ENCODE measurements at regions not wholly inside any gene's neighbourhood (a gene's known extent, or its start where the extent isn't known, plus 50 kb on each side); places are given as distances from the start of the nearest gene placed in this dataset.

- Histone ChIP-seq H3K9me2 (no peaks in the 10 kb centered on the region), H3K27ac (ENCODE audit: low read depth in 2 of 2, low read length in 1 of 2) (no peak overlapping the region), H3K9me3 (no peaks in the 10 kb centered on the region), H3K4me2 (no peak overlapping the region), H3K4me3 (ENCODE audit: low read depth in 2 of 2, low read length in 1 of 2) (no peak overlapping the region), H3K9ac (no peak overlapping the region), H3F3A (replicated peaks; ENCODE audit: insufficient read depth) (no peaks in the 10 kb centered on the region), H3K4me1 (ENCODE audit: control insufficient read depth in 1 of 2, insufficient read depth in 2 of 2, low read depth in 1 of 2, low read length in 1 of 2) (no peaks in the 10 kb centered on the region), H4K20me1 (ENCODE audit: insufficient read depth) (no peaks in the 10 kb centered on the region), H3K36me3 (replicated peaks in 1 of 2; ENCODE audit: control insufficient read depth in 1 of 2, insufficient read depth in 2 of 2, low read length in 1 of 2) (no peaks in the 10 kb centered on the region), H3K27me3 (ENCODE audit: insufficient read depth) (peaks cover 12% of the 10 kb centered on the region; the same call in 1 of the 2 replicates), H3K79me2 (ENCODE audit: insufficient read depth) (no peaks in the 10 kb centered on the region), H2AFZ (ENCODE audit: low read depth) (no peak overlapping the region)
- no peak for TF ChIP-seq RAD21 (IDR thresholded peaks at IDR 0.05; ENCODE audit: low read length)
- TF ChIP-seq, protein P1, sequence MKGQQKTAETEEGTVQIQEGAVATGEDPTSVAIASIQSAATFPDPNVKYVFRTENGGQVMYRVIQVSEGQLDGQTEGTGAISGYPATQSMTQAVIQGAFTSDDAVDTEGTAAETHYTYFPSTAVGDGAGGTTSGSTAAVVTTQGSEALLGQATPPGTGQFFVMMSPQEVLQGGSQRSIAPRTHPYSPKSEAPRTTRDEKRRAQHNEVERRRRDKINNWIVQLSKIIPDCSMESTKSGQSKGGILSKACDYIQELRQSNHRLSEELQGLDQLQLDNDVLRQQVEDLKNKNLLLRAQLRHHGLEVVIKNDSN (IDR thresholded peaks at IDR 0.05; ENCODE audit: borderline replicate concordance, low read depth), result no peak
- TF ChIP-seq MAX (IDR thresholded peaks at IDR 0.05; ENCODE audit: low read depth), result no peak
- TF ChIP-seq RCOR1 (IDR thresholded peaks at IDR 0.05; ENCODE audit: low read length), result no peak
- no peak for TF ChIP-seq RXRA (IDR thresholded peaks at IDR 0.05; ENCODE audit: borderline replicate concordance, low read depth)
- TF ChIP-seq RFX5 (IDR thresholded peaks at IDR 0.05; ENCODE audit: low read length), result no peak
- TF ChIP-seq SMC3 (IDR thresholded peaks at IDR 0.05; ENCODE audit: low read depth, low read length), result no peak
- TF ChIP-seq, protein P2, sequence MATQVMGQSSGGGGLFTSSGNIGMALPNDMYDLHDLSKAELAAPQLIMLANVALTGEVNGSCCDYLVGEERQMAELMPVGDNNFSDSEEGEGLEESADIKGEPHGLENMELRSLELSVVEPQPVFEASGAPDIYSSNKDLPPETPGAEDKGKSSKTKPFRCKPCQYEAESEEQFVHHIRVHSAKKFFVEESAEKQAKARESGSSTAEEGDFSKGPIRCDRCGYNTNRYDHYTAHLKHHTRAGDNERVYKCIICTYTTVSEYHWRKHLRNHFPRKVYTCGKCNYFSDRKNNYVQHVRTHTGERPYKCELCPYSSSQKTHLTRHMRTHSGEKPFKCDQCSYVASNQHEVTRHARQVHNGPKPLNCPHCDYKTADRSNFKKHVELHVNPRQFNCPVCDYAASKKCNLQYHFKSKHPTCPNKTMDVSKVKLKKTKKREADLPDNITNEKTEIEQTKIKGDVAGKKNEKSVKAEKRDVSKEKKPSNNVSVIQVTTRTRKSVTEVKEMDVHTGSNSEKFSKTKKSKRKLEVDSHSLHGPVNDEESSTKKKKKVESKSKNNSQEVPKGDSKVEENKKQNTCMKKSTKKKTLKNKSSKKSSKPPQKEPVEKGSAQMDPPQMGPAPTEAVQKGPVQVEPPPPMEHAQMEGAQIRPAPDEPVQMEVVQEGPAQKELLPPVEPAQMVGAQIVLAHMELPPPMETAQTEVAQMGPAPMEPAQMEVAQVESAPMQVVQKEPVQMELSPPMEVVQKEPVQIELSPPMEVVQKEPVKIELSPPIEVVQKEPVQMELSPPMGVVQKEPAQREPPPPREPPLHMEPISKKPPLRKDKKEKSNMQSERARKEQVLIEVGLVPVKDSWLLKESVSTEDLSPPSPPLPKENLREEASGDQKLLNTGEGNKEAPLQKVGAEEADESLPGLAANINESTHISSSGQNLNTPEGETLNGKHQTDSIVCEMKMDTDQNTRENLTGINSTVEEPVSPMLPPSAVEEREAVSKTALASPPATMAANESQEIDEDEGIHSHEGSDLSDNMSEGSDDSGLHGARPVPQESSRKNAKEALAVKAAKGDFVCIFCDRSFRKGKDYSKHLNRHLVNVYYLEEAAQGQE (IDR thresholded peaks at IDR 0.05; ENCODE audit: low read depth, low read length), result no peak
- TF ChIP-seq TCF12 (IDR thresholded peaks at IDR 0.05), result no peak
- TF ChIP-seq FOXM1 (IDR thresholded peaks at IDR 0.05; ENCODE audit: low read depth), result no peak
- TF ChIP-seq USF2 (IDR thresholded peaks at IDR 0.05; ENCODE audit: borderline replicate concordance, low read depth, low read length), result no peak
- TF ChIP-seq MEF2A (IDR thresholded peaks at IDR 0.05; ENCODE audit: borderline replicate concordance, low read depth), result no peak
- 9% methylated on average over 12 of the region's 12 CpGs for WGBS (ENCODE audit: low lambda C conversion rate)
- CTCF ChIA-PET, result interaction anchor here (1.5 kb wide), 1 partner anchor 64 kb away, joined by 3 read pairs; no protein-coding TSS in a partner anchor
- DNase-seq, result no peak
- POLR2A ChIA-PET, result no interaction called here
Measured at GRCh38 chr13:21885714-21886224, 214.9 kb downstream of the FGF9 start.

- Histone ChIP-seq H3K9me2 (no peaks in the 10 kb centered on the region), H3K4me3 (ENCODE audit: low read depth in 2 of 2, low read length in 1 of 2) (no peak overlapping the region), H3K4me1 (ENCODE audit: control insufficient read depth in 1 of 2, insufficient read depth in 2 of 2, low read depth in 1 of 2, low read length in 1 of 2) (no peaks in the 10 kb centered on the region), H4K20me1 (ENCODE audit: insufficient read depth) (no peaks in the 10 kb centered on the region), H2AFZ (ENCODE audit: low read depth) (no peak overlapping the region), H3K9me3 (no peaks in the 10 kb centered on the region), H3K4me2 (no peak overlapping the region), H3K27me3 (ENCODE audit: insufficient read depth) (peaks cover 7% of the 10 kb centered on the region), H3K27ac (ENCODE audit: low read depth in 2 of 2, low read length in 1 of 2) (no peak overlapping the region), H3K36me3 (replicated peaks in 1 of 2; ENCODE audit: control insufficient read depth in 1 of 2, insufficient read depth in 2 of 2, low read length in 1 of 2) (no peaks in the 10 kb centered on the region), H3K79me2 (ENCODE audit: insufficient read depth) (no peaks in the 10 kb centered on the region), H3K9ac (no peak overlapping the region), H3F3A (replicated peaks; ENCODE audit: insufficient read depth) (no peaks in the 10 kb centered on the region)
- CTCF ChIA-PET, result no interaction called here
- no peak for DNase-seq
- POLR2A ChIA-PET, result no interaction called here
- WGBS (ENCODE audit: low lambda C conversion rate), result 16% methylated on average over 5 of the region's 5 CpGs
- TF ChIP-seq JUND (IDR thresholded peaks at IDR 0.05) (no peak), EZH2phosphoT487 (IDR thresholded peaks at IDR 0.05; ENCODE audit: borderline replicate concordance, low read depth) (no peak), GABPA (IDR thresholded peaks at IDR 0.05; ENCODE audit: low read depth) (no peak), RFX5 (IDR thresholded peaks at IDR 0.05; ENCODE audit: low read length) (no peak), RAD21 (IDR thresholded peaks at IDR 0.05; ENCODE audit: low read length) (no peak), NRF1 (IDR thresholded peaks at IDR 0.05; ENCODE audit: low read depth, low read length) (no peak), FOSL2 (IDR thresholded peaks at IDR 0.05; ENCODE audit: borderline replicate concordance, low read depth) (no peak), POLR2AphosphoS5 (IDR thresholded peaks at IDR 0.05; ENCODE audit: low read depth, low read length) (no peak), ELF1 (IDR thresholded peaks at IDR 0.05) (no peak), RCOR1 (IDR thresholded peaks at IDR 0.05; ENCODE audit: low read length) (no peak), FOXM1 (IDR thresholded peaks at IDR 0.05; ENCODE audit: low read depth) (no peak), PBX3 (IDR thresholded peaks at IDR 0.05) (no peak)
- TF ChIP-seq, protein P3, sequence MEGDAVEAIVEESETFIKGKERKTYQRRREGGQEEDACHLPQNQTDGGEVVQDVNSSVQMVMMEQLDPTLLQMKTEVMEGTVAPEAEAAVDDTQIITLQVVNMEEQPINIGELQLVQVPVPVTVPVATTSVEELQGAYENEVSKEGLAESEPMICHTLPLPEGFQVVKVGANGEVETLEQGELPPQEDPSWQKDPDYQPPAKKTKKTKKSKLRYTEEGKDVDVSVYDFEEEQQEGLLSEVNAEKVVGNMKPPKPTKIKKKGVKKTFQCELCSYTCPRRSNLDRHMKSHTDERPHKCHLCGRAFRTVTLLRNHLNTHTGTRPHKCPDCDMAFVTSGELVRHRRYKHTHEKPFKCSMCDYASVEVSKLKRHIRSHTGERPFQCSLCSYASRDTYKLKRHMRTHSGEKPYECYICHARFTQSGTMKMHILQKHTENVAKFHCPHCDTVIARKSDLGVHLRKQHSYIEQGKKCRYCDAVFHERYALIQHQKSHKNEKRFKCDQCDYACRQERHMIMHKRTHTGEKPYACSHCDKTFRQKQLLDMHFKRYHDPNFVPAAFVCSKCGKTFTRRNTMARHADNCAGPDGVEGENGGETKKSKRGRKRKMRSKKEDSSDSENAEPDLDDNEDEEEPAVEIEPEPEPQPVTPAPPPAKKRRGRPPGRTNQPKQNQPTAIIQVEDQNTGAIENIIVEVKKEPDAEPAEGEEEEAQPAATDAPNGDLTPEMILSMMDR (IDR thresholded peaks at IDR 0.05), result no peak
Measured at GRCh38 chr13:21889651-21890050, 218.8 kb downstream of the FGF9 start.

All from SK-N-SH (cell line).